GM12875 (cell line): ENCODE measurements at regions not wholly inside any gene's neighbourhood (a gene's known extent, or its start where the extent isn't known, plus 50 kb on each side); places are given as distances from the start of the nearest gene placed in this dataset.

Source experiments
- H3K4me3 ChIP-seq: one replicate; pipeline ENCODE4 v1.5.1; 2011; ENCODE audit warnings: low read depth, low read length, control low read depth
- TF ChIP-seq, protein P1 (sequence below): IDR thresholded peaks from 2 replicates; pipeline ENCODE4 v1.5.1; 2011; ENCODE audit warnings: low read depth, mild to moderate bottlenecking, control low read depth, inconsistent platforms, low read length, moderate library complexity, borderline replicate concordance; ENCODE audit not compliant: insufficient read depth

GRCh38 chr20:10857352-10858070 is 183.7 kb upstream of the JAG1 start:
- TF ChIP-seq, protein P1, sequence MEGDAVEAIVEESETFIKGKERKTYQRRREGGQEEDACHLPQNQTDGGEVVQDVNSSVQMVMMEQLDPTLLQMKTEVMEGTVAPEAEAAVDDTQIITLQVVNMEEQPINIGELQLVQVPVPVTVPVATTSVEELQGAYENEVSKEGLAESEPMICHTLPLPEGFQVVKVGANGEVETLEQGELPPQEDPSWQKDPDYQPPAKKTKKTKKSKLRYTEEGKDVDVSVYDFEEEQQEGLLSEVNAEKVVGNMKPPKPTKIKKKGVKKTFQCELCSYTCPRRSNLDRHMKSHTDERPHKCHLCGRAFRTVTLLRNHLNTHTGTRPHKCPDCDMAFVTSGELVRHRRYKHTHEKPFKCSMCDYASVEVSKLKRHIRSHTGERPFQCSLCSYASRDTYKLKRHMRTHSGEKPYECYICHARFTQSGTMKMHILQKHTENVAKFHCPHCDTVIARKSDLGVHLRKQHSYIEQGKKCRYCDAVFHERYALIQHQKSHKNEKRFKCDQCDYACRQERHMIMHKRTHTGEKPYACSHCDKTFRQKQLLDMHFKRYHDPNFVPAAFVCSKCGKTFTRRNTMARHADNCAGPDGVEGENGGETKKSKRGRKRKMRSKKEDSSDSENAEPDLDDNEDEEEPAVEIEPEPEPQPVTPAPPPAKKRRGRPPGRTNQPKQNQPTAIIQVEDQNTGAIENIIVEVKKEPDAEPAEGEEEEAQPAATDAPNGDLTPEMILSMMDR, result no peak
- H3K4me3 ChIP-seq, result no peak overlapping the region

DNA sequence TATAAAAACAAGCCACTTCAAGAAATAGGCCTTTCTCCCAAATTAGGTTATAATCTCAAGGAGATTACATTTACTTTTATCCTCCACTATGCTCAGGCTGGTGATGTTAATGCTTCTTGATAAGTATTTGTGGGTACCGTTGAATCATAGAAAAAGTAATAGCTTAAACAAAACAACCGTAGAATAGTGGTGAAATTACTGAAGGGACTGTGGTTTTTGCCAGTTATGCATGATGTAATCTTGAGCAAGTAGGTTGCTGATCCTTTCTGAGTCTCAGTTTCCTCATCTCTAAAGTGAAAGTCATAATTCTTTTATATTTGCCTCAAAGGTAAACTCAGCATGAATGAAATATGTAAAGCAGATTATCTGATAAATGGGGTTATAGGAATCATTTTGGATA is 187.3 kb upstream of the JAG1 start:
- TF ChIP-seq, protein P1, result no peak
- no peak overlapping the region for H3K4me3 ChIP-seq

- TF ChIP-seq, protein P1, result no peak
- H3K4me3 ChIP-seq, result no peak overlapping the region
These were observed 187.8 kb upstream of the JAG1 start for GRCh38 chr20:10861619-10862018.

DNA sequence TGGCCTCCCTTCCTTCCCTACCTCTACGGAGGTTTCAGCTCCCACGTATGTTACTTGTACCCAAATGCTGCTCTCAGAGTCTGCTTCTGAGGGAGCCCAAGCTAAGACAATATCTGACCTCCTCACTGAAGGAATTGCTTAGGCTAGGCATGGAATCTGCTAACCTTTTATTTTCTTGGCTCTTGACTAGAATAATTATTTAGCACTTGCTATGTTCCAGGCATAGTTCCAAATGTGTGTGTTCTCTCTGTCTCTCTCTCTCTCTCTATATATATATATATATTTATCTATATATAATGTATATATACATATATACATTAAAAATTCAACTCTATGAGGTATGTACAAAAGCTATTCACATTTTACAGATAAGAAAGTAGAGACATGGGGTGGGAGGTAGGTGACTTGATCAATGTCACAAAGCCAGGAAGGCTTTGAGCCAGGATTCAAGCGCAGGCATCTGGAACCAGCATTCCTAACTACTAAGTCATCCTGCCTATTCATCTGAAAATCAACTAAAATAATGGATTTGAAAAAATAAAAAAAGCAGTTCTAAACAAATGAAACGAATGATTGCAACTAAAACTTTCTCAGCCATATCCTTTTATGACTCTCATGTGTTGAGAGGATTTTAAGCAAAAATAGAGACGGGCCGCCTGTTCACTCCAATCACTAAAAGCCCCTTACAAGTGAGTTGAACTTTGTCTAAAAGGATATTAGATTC is 189.7 kb upstream of the JAG1 start:
- no peak overlapping the region for H3K4me3 ChIP-seq
- TF ChIP-seq, protein P1, result no peak

GRCh38 chr20:10864076-10864672 is 190.4 kb upstream of the JAG1 start:
- TF ChIP-seq, protein P1, result no peak

GRCh38 chr20:10868299-10868698 is 194.5 kb upstream of the JAG1 start:
- TF ChIP-seq, protein P1, result no peak
- H3K4me3 ChIP-seq, result no peak overlapping the region

More at GRCh38 chr20:10864076-10864672, 190.4 kb upstream of the JAG1 start:
- H3K4me3 ChIP-seq, result no peak overlapping the region
